IMR-90 (cell line): ENCODE measurements at regions not wholly inside any gene's neighbourhood (a gene's known extent, or its start where the extent isn't known, plus 50 kb on each side); places are given as distances from the start of the nearest gene placed in this dataset.

Experiments used
- ATAC-seq: fragments of 200-7000 bp; cut with Tn5 transposase; 2 replicates; pipeline ENCODE4 v1.9.1; 2020; ENCODE audit warnings: low read depth, mild to moderate bottlenecking, moderate library complexity
- BruUV-seq: library from RNA; stranded (reverse); fragments of 400-500 nt; replicated peaks from 2 replicates; lab custom pipeline; 2021; lab: Mats Ljungman, UMichigan
- CTCF ChIA-PET: fragments of 300-600 bp; formaldehyde crosslinking; extraction: SDS; loops from one replicate; lab custom pipeline; 2021; ENCODE audit warnings: antibody characterized with exemption; lab: Yijun Ruan, JAX
- POLR2A ChIA-PET: fragments of 300-600 bp; sonication (Branson Sonifier 250); formaldehyde crosslinking; loops from one replicate; lab custom pipeline; 2022; ENCODE audit warnings: antibody characterized with exemption; ENCODE audit not compliant: unreplicated experiment; lab: Charles Lee
- DNase-seq: peaks from one replicate; pipeline ENCODE4 v3.0.0; 2013
- H2AFZ ChIP-seq: replicated peaks from 2 replicates; pipeline ENCODE3; 2013; ENCODE audit warnings: low read length, mild to moderate bottlenecking; ENCODE audit not compliant: poor library complexity
- H2AK5ac ChIP-seq: 2 replicates; pipeline ENCODE4 v1.6.1; 2013; ENCODE audit warnings: low read depth, low read length, inconsistent platforms
- H2AK9ac ChIP-seq: replicated peaks from 2 replicates; pipeline ENCODE3; 2013; ENCODE audit warnings: mild to moderate bottlenecking, low read depth, low read length, moderate library complexity; ENCODE audit not compliant: poor library complexity
- H2BK120ac ChIP-seq: 2 replicates; pipeline ENCODE4 v1.6.1; 2013; ENCODE audit warnings: low read depth, low read length, inconsistent platforms
- H2BK15ac ChIP-seq: 3 replicates; pipeline ENCODE4 v1.6.1; 2013; ENCODE audit warnings: low read depth, low read length, inconsistent platforms
- H2BK20ac ChIP-seq: 2 replicates; pipeline ENCODE4 v1.6.1; 2013; ENCODE audit warnings: low read depth, mild to moderate bottlenecking, inconsistent platforms, low read length, moderate library complexity
- H2BK5ac ChIP-seq: 2 replicates; pipeline ENCODE4 v1.6.1; 2013; ENCODE audit warnings: mild to moderate bottlenecking, low read depth, low read length, inconsistent platforms; ENCODE audit not compliant: poor library complexity, severe bottlenecking
- H3K14ac ChIP-seq: replicated peaks from 2 replicates; pipeline ENCODE4 v1.6.1; 2013; ENCODE audit warnings: low read depth, low read length, inconsistent platforms
- H3K18ac ChIP-seq: 2 replicates; pipeline ENCODE4 v1.6.1; 2013; ENCODE audit warnings: low read depth, low read length, control low read depth
- H3K23ac ChIP-seq: 2 replicates; pipeline ENCODE4 v1.6.1; 2013; ENCODE audit warnings: low read depth, low read length, inconsistent platforms
- H3K27ac ChIP-seq: 2 replicates; pipeline ENCODE4 v1.5.1; 2013; ENCODE audit warnings: mild to moderate bottlenecking, control low read depth, low read length; ENCODE audit not compliant: insufficient read depth
- H3K27me3 ChIP-seq: 2 replicates; pipeline ENCODE4 v1.6.1; 2013; ENCODE audit warnings: low read length; ENCODE audit not compliant: control insufficient read depth, insufficient read depth
- H3K36me3 ChIP-seq: 2 replicates; pipeline ENCODE4 v1.6.1; 2013; ENCODE audit warnings: low read length, mixed read lengths; ENCODE audit not compliant: control insufficient read depth, insufficient read depth
- H3K4ac ChIP-seq: 2 replicates; pipeline ENCODE4 v1.6.1; 2013; ENCODE audit warnings: low read depth, low read length, inconsistent platforms
- H3K4me1 ChIP-seq: 2 replicates; pipeline ENCODE4 v1.6.1; 2013; ENCODE audit warnings: low read length, mixed read lengths; ENCODE audit not compliant: control insufficient read depth, insufficient read depth
- H3K4me2 ChIP-seq: 2 replicates; pipeline ENCODE4 v1.6.1; 2013; ENCODE audit warnings: low read depth, mild to moderate bottlenecking, control low read depth, low read length, moderate library complexity
- H3K4me3 ChIP-seq: 2 replicates; pipeline ENCODE4 v1.5.1; 2013; ENCODE audit warnings: low read depth, mild to moderate bottlenecking, control low read depth, low read length, moderate library complexity; ENCODE audit not compliant: insufficient read depth
- H3K56ac ChIP-seq: 2 replicates; pipeline ENCODE4 v1.6.1; 2013; ENCODE audit warnings: low read length, inconsistent platforms; ENCODE audit not compliant: insufficient read depth; ENCODE audit errors: extremely low read depth
- H3K79me1 ChIP-seq, 2 experiments: 2 replicates each; pipeline ENCODE4 v1.6.1; 2013; ENCODE audit warnings: low read length in 2 of 2, inconsistent platforms in 1 of 2, low read depth in 1 of 2
- H3K9ac ChIP-seq: 2 replicates; pipeline ENCODE4 v1.6.1; 2013; ENCODE audit warnings: low read depth, low read length, control low read depth
- H3K9me1 ChIP-seq: 2 replicates; pipeline ENCODE4 v1.6.1; 2013; ENCODE audit warnings: low read length, inconsistent platforms; ENCODE audit not compliant: insufficient read depth
- H3K9me3 ChIP-seq: 2 replicates; pipeline ENCODE4 v1.6.1; 2013; ENCODE audit warnings: low read length; ENCODE audit not compliant: control insufficient read depth, insufficient read depth
- H4K20me1 ChIP-seq: 2 replicates; pipeline ENCODE4 v1.6.1; 2013; ENCODE audit warnings: low read length, inconsistent platforms; ENCODE audit not compliant: insufficient read depth
- H4K5ac ChIP-seq: 2 replicates; pipeline ENCODE4 v1.6.1; 2013; ENCODE audit warnings: mild to moderate bottlenecking, low read depth, low read length, control low read depth
- H4K8ac ChIP-seq, 2 experiments: 2 replicates each; pipeline ENCODE4 v1.6.1; 2013; ENCODE audit warnings: low read depth in 2 of 2, low read length in 2 of 2, control low read depth in 1 of 2, inconsistent platforms in 1 of 2
- H4K91ac ChIP-seq: 2 replicates; pipeline ENCODE4 v1.6.1; 2013; ENCODE audit warnings: low read depth, low read length, inconsistent platforms; ENCODE audit not compliant: insufficient read depth
- BHLHE40 ChIP-seq: fragments of 150-350 bp; IDR thresholded peaks from 2 replicates; pipeline ENCODE4 v1.6.1; 2016; ENCODE audit warnings: mild to moderate bottlenecking, low read depth, low read length
- CEBPB ChIP-seq: IDR thresholded peaks from 2 replicates; pipeline ENCODE4 v1.6.1; 2012; ENCODE audit warnings: low read depth, low read length, improper control_type of control experiment
- CHD1 ChIP-seq: IDR thresholded peaks from 2 replicates; pipeline ENCODE4 v1.6.1; 2012; ENCODE audit warnings: low read depth, low read length, improper control_type of control experiment
- FOS ChIP-seq: fragments of 150-350 bp; IDR thresholded peaks from 2 replicates; pipeline ENCODE4 v1.6.1; 2016; ENCODE audit warnings: low read depth, low read length
- MAFK ChIP-seq: IDR thresholded peaks from 2 replicates; pipeline ENCODE4 v1.6.1; 2012; ENCODE audit warnings: low read depth, low read length, improper control_type of control experiment
- MAZ ChIP-seq: IDR thresholded peaks from 2 replicates; pipeline ENCODE4 v1.6.1; 2012; ENCODE audit warnings: low read depth, mild to moderate bottlenecking, low read length, improper control_type of control experiment, moderate library complexity, borderline replicate concordance
- MXI1 ChIP-seq: IDR thresholded peaks from 2 replicates; pipeline ENCODE4 v1.6.1; 2012; ENCODE audit warnings: low read depth, mild to moderate bottlenecking, low read length, moderate library complexity, borderline replicate concordance
- NFE2L2 ChIP-seq: fragments of 150-350 bp; IDR thresholded peaks from 2 replicates; pipeline ENCODE4 v1.6.1; 2016; ENCODE audit warnings: low read depth, mild to moderate bottlenecking, low read length
- POLR2A ChIP-seq: IDR thresholded peaks from 2 replicates; pipeline ENCODE4 v1.6.1; 2012; ENCODE audit warnings: mild to moderate bottlenecking, low read depth, low read length
- RAD21 ChIP-seq: IDR thresholded peaks from 2 replicates; pipeline ENCODE4 v1.6.1; 2012; ENCODE audit warnings: low read length, improper control_type of control experiment
- RCOR1 ChIP-seq: IDR thresholded peaks from 2 replicates; pipeline ENCODE4 v1.6.1; 2012; ENCODE audit warnings: mild to moderate bottlenecking, low read length, improper control_type of control experiment; ENCODE audit not compliant: insufficient replicate concordance
- RFX5 ChIP-seq: IDR thresholded peaks from 2 replicates; pipeline ENCODE4 v1.8.0; 2012; ENCODE audit warnings: low read depth, mild to moderate bottlenecking, low read length, moderate library complexity
- SMC3 ChIP-seq: fragments of 150-350 bp; IDR thresholded peaks from 2 replicates; pipeline ENCODE4 v1.6.1; 2016; ENCODE audit warnings: low read depth, mild to moderate bottlenecking, antibody characterized with exemption, low read length, moderate library complexity
- WGBS, 2 experiments: methylation state at CpG; one replicate each; pipeline versions ENCODE4 v1.1.5 to v1.1.7; 2013; ENCODE audit warnings: missing lambda C conversion rate in 2 of 2; ENCODE audit not compliant: insufficient read length in 1 of 2; ENCODE audit errors: extremely low coverage in 2 of 2; 5-methylcytosine and 5-hydroxymethylcytosine counted together
- dilution Hi-C: fragments of 300-500 bp; cut with HindIII; formaldehyde crosslinking; loops from one replicate; pipeline ENCODE4 v1.14.3; 2018; ENCODE audit warnings: low sequenced_read_pairs; ENCODE audit not compliant: unreplicated experiment
- in situ Hi-C: fragments of 300-500 bp; cut with MboI; formaldehyde crosslinking; loops from 3 replicates; pipeline ENCODE4 v1.14.3; 2019; ENCODE audit warnings: low sequenced_read_pairs, inconsistent platforms, mixed read lengths
- intact Hi-C: fragments of 100-400 bp; cut with micrococcal nuclease; formaldehyde crosslinking; loops from 2 replicates; pipeline ENCODE4 v1.10.0; 2022
- TF ChIP-seq, protein P1 (sequence below): fragments of 150-350 bp; IDR thresholded peaks from 2 replicates; pipeline ENCODE4 v1.6.1; 2017; ENCODE audit warnings: mild to moderate bottlenecking, antibody characterized with exemption, low read length, low read depth
- TF ChIP-seq, protein P2 (sequence below): conservative IDR thresholded peaks from 2 replicates; pipeline ENCODE4 v1.5.1; 2012; ENCODE audit warnings: mild to moderate bottlenecking, low read depth, low read length, improper control_type of control experiment
- TF ChIP-seq, protein P3 (sequence below): fragments of 150-350 bp; IDR thresholded peaks from 2 replicates; pipeline ENCODE4 v1.6.1; 2016; ENCODE audit warnings: low read depth, mild to moderate bottlenecking, low read length, moderate library complexity, borderline replicate concordance

DNA sequence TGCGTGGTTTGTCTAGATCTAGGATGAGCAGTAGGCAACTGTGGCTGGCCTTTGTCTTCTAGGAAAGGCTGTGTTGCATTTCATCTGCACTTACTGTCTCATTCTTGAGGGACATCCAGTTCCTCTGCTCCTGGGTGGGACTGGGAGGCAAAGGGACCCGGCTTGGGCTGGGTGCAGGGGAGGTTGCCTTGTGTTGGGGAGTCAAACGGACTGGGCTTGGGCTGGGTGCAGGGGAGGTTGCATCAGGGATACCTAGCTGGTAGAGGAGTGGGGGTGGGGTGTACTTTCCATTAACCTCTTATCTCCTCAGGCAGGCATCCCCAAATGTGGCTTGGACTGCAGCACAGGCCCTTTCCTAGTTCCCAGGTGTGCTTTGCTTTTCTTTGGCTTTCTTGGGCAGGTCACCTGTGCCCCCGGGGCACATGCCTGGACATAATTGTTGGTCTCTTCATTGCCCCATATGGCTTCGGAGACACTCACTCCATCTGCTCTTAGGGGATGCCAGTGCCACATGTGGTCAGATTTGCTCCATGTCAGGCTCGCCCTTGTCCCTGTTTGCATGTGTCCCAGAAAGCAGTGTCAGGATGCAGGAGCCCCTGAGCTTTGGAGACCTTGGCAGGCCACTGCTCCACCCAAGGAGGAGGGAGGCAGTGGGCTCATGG lies 1682.9 kb downstream of the TP53TG3F start:
- no peak overlapping the region for H4K8ac ChIP-seq
- no peaks in the 10 kb centered on the region for H3K36me3 ChIP-seq
- H3K79me1 ChIP-seq = no peaks in the 10 kb centered on the region
- in situ Hi-C loops (no loop called here), intact Hi-C loops (no loop called here), dilution Hi-C loops (no loop called here)
- CTCF ChIA-PET = no interaction called here
- H3K9me1 ChIP-seq = no peaks in the 10 kb centered on the region
- H3K27ac ChIP-seq = no peak overlapping the region
- H3K18ac ChIP-seq = no peak overlapping the region
- H2AFZ ChIP-seq = no peak overlapping the region
- H3K4me2 ChIP-seq = no peak overlapping the region
- H2BK5ac ChIP-seq = no peak overlapping the region
- H4K5ac ChIP-seq = no peak overlapping the region
- peaks cover 48% of the 10 kb centered on the region for H3K9me3 ChIP-seq
- H3K56ac ChIP-seq = no peak overlapping the region
- no peak overlapping the region for H4K91ac ChIP-seq
- POLR2A ChIA-PET = no interaction called here
- no peak overlapping the region for H2BK20ac ChIP-seq
- no peak overlapping the region for H3K4ac ChIP-seq
- H3K27me3 ChIP-seq = no peaks in the 10 kb centered on the region
- no peak overlapping the region for H3K9ac ChIP-seq
- DNase-seq = no peak
- BruUV-seq = no TSS peak
- TF ChIP-seq RAD21 = no peak
- no peak for TF ChIP-seq POLR2A
- TF ChIP-seq NFE2L2 = no peak
- TF ChIP-seq RCOR1 = no peak
- no peak for TF ChIP-seq MAZ
- TF ChIP-seq, protein P1, sequence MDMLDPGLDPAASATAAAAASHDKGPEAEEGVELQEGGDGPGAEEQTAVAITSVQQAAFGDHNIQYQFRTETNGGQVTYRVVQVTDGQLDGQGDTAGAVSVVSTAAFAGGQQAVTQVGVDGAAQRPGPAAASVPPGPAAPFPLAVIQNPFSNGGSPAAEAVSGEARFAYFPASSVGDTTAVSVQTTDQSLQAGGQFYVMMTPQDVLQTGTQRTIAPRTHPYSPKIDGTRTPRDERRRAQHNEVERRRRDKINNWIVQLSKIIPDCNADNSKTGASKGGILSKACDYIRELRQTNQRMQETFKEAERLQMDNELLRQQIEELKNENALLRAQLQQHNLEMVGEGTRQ = no peak
- no peak for TF ChIP-seq FOS
- no peak for TF ChIP-seq RFX5
- TF ChIP-seq, protein P2, sequence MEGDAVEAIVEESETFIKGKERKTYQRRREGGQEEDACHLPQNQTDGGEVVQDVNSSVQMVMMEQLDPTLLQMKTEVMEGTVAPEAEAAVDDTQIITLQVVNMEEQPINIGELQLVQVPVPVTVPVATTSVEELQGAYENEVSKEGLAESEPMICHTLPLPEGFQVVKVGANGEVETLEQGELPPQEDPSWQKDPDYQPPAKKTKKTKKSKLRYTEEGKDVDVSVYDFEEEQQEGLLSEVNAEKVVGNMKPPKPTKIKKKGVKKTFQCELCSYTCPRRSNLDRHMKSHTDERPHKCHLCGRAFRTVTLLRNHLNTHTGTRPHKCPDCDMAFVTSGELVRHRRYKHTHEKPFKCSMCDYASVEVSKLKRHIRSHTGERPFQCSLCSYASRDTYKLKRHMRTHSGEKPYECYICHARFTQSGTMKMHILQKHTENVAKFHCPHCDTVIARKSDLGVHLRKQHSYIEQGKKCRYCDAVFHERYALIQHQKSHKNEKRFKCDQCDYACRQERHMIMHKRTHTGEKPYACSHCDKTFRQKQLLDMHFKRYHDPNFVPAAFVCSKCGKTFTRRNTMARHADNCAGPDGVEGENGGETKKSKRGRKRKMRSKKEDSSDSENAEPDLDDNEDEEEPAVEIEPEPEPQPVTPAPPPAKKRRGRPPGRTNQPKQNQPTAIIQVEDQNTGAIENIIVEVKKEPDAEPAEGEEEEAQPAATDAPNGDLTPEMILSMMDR = no peak
- TF ChIP-seq CHD1 = no peak
- TF ChIP-seq, protein P3, sequence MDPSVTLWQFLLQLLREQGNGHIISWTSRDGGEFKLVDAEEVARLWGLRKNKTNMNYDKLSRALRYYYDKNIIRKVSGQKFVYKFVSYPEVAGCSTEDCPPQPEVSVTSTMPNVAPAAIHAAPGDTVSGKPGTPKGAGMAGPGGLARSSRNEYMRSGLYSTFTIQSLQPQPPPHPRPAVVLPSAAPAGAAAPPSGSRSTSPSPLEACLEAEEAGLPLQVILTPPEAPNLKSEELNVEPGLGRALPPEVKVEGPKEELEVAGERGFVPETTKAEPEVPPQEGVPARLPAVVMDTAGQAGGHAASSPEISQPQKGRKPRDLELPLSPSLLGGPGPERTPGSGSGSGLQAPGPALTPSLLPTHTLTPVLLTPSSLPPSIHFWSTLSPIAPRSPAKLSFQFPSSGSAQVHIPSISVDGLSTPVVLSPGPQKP = no peak
- TF ChIP-seq MXI1 = no peak
- TF ChIP-seq BHLHE40 = no peak
- TF ChIP-seq SMC3 = no peak
- no peak for TF ChIP-seq CEBPB
- no peak for TF ChIP-seq MAFK
- no peak overlapping the region for H2BK15ac ChIP-seq
- no peak overlapping the region for H2AK5ac ChIP-seq
- H3K4me1 ChIP-seq = no peaks in the 10 kb centered on the region
- no peak overlapping the region for H2BK120ac ChIP-seq
- H3K14ac ChIP-seq = no peak overlapping the region
- H3K4me3 ChIP-seq = no peak overlapping the region
- no CpG with 5 or more reads among the region's 6 CpGs for WGBS, 2 experiments
- no peak overlapping the region for H2AK9ac ChIP-seq
- ATAC-seq = no peak
- no peaks in the 10 kb centered on the region for H4K20me1 ChIP-seq
- no peak overlapping the region for H3K23ac ChIP-seq
